ENCODE measurements at regions not wholly inside any gene's neighbourhood (a gene's known extent, or its start where the extent isn't known, plus 50 kb on each side); places are given as distances from the start of the nearest gene placed in this dataset.
"Not testable (repeated sequence)": the region's sequence is repeated elsewhere in the genome, so short reads cannot be mapped to it uniquely, and the experiment has no call there.

DNA sequence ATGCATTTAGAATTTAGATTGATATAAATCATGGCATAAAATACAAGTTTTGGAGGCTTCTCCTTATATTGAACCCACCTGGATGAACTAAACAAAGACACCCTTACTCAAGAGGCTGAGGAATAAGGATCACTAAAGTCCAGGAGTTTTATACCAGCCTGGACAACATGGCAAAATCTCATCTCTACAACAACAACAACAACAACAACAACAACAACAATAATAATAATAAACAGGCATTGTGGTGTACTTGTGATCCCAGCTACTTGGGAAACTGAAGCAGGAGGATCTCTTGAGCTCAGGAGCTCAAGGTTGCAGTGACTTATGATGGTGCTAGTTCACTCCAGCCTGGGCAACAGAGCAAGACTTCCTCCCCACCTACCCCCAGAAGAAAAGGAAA is 558.0 kb downstream of the TOX3 start:
- H3K36me3 Mint-ChIP-seq = no peaks in the 10 kb centered on the region
- H3K27me3 Mint-ChIP-seq = no peaks in the 10 kb centered on the region
- H3K4me1 Mint-ChIP-seq = no peaks in the 10 kb centered on the region
- DNase-seq = no peak
- peaks cover 0 to 4% of the 10 kb centered on the region in 2 donors for H3K9me3 Mint-ChIP-seq
- H3K4me3 Mint-ChIP-seq = no peak overlapping the region
- no peak for ATAC-seq (replicated peaks)
- no peak overlapping the region for H3K27ac Mint-ChIP-seq

GRCh38 chr16:51987519-51987918 is 559.4 kb downstream of the TOX3 start:
- no peak for ATAC-seq (replicated peaks)
- Mint-ChIP-seq H3K27me3 (no peaks in the 10 kb centered on the region), H3K9me3 (peaks cover 0 to 4% of the 10 kb centered on the region in 2 donors), H3K4me1 (no peaks in the 10 kb centered on the region), H3K4me3 (no peak overlapping the region), H3K36me3 (no peaks in the 10 kb centered on the region), H3K27ac (no peak overlapping the region)
- DNase-seq = no peak

GRCh38 chr16:51986717-51987116 is 560.2 kb downstream of the TOX3 start:
- Mint-ChIP-seq H3K27me3 (no peaks in the 10 kb centered on the region), H3K4me1 (no peaks in the 10 kb centered on the region), H3K9me3 (peaks cover 0 to 4% of the 10 kb centered on the region in 2 donors), H3K27ac (no peak overlapping the region), H3K4me3 (no peak overlapping the region), H3K36me3 (no peaks in the 10 kb centered on the region)
- ATAC-seq (replicated peaks) (no peak), DNase-seq (no peak)

- H3K36me3 Mint-ChIP-seq = no peaks in the 10 kb centered on the region
- ATAC-seq (replicated peaks) = no peak
- no peak for DNase-seq
- H3K4me3 Mint-ChIP-seq = no peak overlapping the region
- peaks cover 0 to 4% of the 10 kb centered on the region in 2 donors for H3K9me3 Mint-ChIP-seq
- H3K4me1 Mint-ChIP-seq = no peaks in the 10 kb centered on the region
- H3K27ac Mint-ChIP-seq = no peak overlapping the region
- no peaks in the 10 kb centered on the region for H3K27me3 Mint-ChIP-seq
Measured at GRCh38 chr16:51986301-51986700, 560.6 kb downstream of the TOX3 start.

GRCh38 chr16:51985126-51985525 is 561.8 kb downstream of the TOX3 start:
- Mint-ChIP-seq H3K27me3 (no peaks in the 10 kb centered on the region), H3K36me3 (no peaks in the 10 kb centered on the region), H3K27ac (no peak overlapping the region), H3K4me1 (no peaks in the 10 kb centered on the region), H3K4me3 (no peak overlapping the region), H3K9me3 (peaks cover 0 to 2% of the 10 kb centered on the region in 2 donors)
- ATAC-seq (replicated peaks) = no peak
- no peak for DNase-seq

DNA sequence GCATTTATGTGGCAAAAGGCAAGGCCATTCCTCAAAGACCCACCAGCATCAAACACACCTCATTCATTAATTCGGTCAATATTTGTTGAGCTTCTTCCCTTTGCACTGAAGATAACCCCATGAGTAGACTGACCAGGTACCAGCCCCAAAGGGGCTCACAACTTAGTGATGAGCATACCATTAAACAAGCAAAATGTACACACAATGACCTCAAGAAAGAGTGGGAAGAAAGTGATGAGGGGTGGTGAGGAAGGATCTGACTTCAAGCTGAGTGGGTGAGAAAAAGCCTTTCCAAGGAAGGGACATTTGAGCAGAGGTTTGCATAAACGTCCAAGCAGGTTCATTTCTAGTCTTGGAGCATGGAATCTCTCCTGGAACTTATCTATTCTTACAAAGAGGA is 562.5 kb downstream of the TOX3 start:
- ATAC-seq (replicated peaks) (no peak), DNase-seq (no peak)
- no peak overlapping the region for H3K27ac Mint-ChIP-seq
- H3K36me3 Mint-ChIP-seq = no peaks in the 10 kb centered on the region
- H3K9me3 Mint-ChIP-seq = peaks cover 0 to 4% of the 10 kb centered on the region in 2 donors
- no peak overlapping the region for H3K4me3 Mint-ChIP-seq
- no peaks in the 10 kb centered on the region for H3K4me1 Mint-ChIP-seq
- no peaks in the 10 kb centered on the region for H3K27me3 Mint-ChIP-seq

GRCh38 chr16:51982715-51983680 is 563.9 kb downstream of the TOX3 start:
- no peaks in the 10 kb centered on the region for H3K36me3 Mint-ChIP-seq
- H3K27ac Mint-ChIP-seq = no peak overlapping the region
- DNase-seq (peak; percentile 3), ATAC-seq (replicated peaks) (peak; percentile 50 to 55)
- H3K27me3 Mint-ChIP-seq = no peaks in the 10 kb centered on the region
- no peak overlapping the region for H3K4me3 Mint-ChIP-seq
- H3K9me3 Mint-ChIP-seq = peaks cover 0 to 4% of the 10 kb centered on the region in 2 donors
- no peaks in the 10 kb centered on the region for H3K4me1 Mint-ChIP-seq

DNA sequence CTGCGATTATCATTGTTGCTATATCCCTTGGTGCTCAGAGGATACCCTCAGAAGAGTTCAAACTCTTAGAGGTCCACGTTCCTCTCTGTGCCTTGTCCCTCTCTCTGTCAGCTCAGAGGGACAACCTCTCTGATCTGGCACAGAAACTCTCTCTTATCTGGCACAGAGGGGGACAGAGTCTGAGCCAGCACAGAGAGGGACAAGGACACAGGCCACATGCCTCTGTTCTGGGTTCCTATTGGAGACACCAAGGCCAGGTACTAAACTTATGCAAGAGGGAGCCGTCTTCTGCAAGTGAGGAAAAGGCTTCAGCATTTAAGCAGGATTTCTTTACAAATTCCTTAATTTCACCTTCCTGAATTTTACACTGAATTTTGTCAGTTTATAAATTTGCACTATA is 565.2 kb downstream of the TOX3 start:
- H3K4me3 Mint-ChIP-seq = no peak overlapping the region
- no peaks in the 10 kb centered on the region for H3K27me3 Mint-ChIP-seq

GRCh38 chr16:51977506-51977905 is 569.4 kb downstream of the TOX3 start:
- not testable (repeated sequence) for ATAC-seq (replicated peaks); H3K27ac Mint-ChIP-seq; H3K9me3 Mint-ChIP-seq; DNase-seq; H3K27me3 Mint-ChIP-seq; H3K4me3 Mint-ChIP-seq; H3K4me1 Mint-ChIP-seq; H3K36me3 Mint-ChIP-seq

More for the DNA sequence above, 565.2 kb downstream of the TOX3 start:
- DNase-seq (no peak), ATAC-seq (replicated peaks) (no peak)
- H3K36me3 Mint-ChIP-seq = no peaks in the 10 kb centered on the region
- peaks cover 0 to 1% of the 10 kb centered on the region in 2 donors for H3K9me3 Mint-ChIP-seq
- no peak overlapping the region for H3K27ac Mint-ChIP-seq
- no peaks in the 10 kb centered on the region for H3K4me1 Mint-ChIP-seq

GRCh38 chr16:51971184-51971583 is 575.8 kb downstream of the TOX3 start:
- H3K4me3 Mint-ChIP-seq = no peak overlapping the region
- no peaks in the 10 kb centered on the region for H3K27me3 Mint-ChIP-seq
- no peaks in the 10 kb centered on the region for H3K4me1 Mint-ChIP-seq
- DNase-seq (no peak), ATAC-seq (replicated peaks) (no peak)
- H3K36me3 Mint-ChIP-seq = no peaks in the 10 kb centered on the region
- peaks cover 0 to 2% of the 10 kb centered on the region in 2 donors for H3K9me3 Mint-ChIP-seq
- H3K27ac Mint-ChIP-seq = no peak overlapping the region

DNA sequence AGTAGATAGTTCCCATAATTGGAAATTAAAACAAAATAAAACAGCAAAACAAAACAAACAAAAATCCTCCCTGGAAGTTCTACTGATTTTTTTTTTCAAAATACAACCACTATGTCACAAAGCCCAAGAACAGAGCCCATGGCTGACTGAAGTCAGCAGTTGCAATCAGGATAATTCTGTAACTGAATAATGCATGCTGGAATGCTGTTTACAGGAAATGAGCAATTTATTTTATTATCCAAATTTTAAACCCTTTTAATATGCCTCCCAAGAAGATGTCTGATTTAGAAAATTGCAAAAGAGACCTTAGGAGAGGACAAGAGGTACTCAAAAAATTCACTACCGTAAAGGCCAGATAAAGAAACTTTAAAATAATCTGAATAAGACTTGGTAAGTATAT is 578.2 kb downstream of the TOX3 start:
- no peaks in the 10 kb centered on the region for H3K27me3 Mint-ChIP-seq
- H3K9me3 Mint-ChIP-seq = peaks cover 0 to 4% of the 10 kb centered on the region in 2 donors
- no peak overlapping the region for H3K27ac Mint-ChIP-seq
- H3K4me3 Mint-ChIP-seq = no peak overlapping the region
- H3K4me1 Mint-ChIP-seq = no peaks in the 10 kb centered on the region
- DNase-seq (no peak), ATAC-seq (replicated peaks) (no peak)
- H3K36me3 Mint-ChIP-seq = no peaks in the 10 kb centered on the region

- Mint-ChIP-seq H3K27me3 (no peaks in the 10 kb centered on the region), H3K36me3 (no peaks in the 10 kb centered on the region), H3K4me3 (no peak overlapping the region), H3K4me1 (no peaks in the 10 kb centered on the region), H3K27ac (no peak overlapping the region), H3K9me3 (peaks cover 3 to 4% of the 10 kb centered on the region in 2 donors)
- no peak for ATAC-seq (replicated peaks)
- no peak for DNase-seq
Measured at GRCh38 chr16:51967646-51968045, 579.3 kb downstream of the TOX3 start.

GRCh38 chr16:51960931-51961330 is 586.0 kb downstream of the TOX3 start:
- Mint-ChIP-seq H3K36me3 (no peaks in the 10 kb centered on the region), H3K9me3 (peaks cover 2 to 3% of the 10 kb centered on the region in 2 donors), H3K27ac (no peak overlapping the region), H3K27me3 (no peaks in the 10 kb centered on the region), H3K4me1 (no peaks in the 10 kb centered on the region), H3K4me3 (no peak overlapping the region)
- DNase-seq (no peak), ATAC-seq (replicated peaks) (no peak)

DNA sequence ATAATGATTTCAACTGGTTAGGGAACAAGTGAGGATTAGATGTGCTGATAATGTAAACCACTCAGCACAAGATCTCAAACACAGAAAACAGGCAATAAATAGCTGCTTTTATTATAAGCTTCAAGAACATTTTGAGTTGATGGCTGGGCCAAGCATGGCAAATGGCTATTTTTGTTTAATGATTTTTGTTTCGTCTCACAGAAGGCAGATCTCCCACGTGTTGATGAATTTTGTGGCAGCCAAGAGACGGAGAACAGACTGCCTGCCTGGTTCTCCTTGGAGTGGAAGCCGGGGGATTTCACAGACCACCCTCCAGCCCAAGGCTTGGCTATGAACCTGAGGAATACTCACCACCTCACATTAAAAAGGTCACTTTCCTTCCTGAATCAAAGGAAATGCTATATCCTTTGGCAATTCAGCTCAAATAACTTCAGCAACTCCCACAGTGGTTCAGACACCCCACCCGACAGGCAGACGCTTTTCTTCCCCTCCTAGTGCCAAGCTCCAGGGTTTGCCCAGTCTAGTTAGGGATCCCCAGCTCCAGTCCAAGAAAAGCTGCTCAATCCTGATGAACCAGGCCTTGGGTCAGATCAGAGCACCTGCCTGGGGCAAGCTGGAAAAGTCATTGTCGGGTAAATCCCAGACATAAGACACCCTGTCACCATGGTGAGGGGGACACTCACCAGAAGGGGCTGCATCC is 593.5 kb downstream of the TOX3 start:
- H3K4me1 Mint-ChIP-seq = no peaks in the 10 kb centered on the region
- no peaks in the 10 kb centered on the region for H3K36me3 Mint-ChIP-seq
- no peaks in the 10 kb centered on the region for H3K27me3 Mint-ChIP-seq

DNA sequence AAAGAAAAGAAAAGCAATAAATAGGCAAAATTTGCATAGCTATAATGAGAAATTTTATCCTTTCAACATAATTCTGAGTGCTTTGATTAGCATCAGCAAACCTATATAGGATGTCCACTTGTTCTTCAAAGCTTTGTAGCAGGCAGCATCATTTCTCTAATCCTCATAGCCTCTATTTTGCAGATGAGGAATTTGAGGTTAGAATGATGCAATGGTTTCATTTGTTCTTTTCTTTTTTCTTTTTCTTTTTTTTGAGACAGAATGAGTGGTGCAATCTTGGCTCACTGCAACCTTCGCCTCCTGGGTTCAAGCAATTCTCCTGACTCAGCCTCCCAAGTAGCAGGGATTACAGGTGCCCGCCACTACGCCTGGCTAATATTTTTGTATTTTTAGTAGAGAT is 594.4 kb downstream of the TOX3 start:
- Mint-ChIP-seq H3K9me3 (no peaks in the 10 kb centered on the region), H3K27ac (no peak overlapping the region), H3K27me3 (no peaks in the 10 kb centered on the region), H3K4me3 (no peak overlapping the region), H3K4me1 (no peaks in the 10 kb centered on the region), H3K36me3 (no peaks in the 10 kb centered on the region)
- DNase-seq = no peak
- ATAC-seq (replicated peaks) = no peak

More for the DNA sequence above, 593.5 kb downstream of the TOX3 start:
- Mint-ChIP-seq H3K9me3 (no peaks in the 10 kb centered on the region), H3K27ac (no peak overlapping the region), H3K4me3 (no peak overlapping the region)
- ATAC-seq (replicated peaks) (no peak), DNase-seq (no peak)
